HCT116 (cell line): ENCODE measurements at regions not wholly inside any gene's neighbourhood (a gene's known extent, or its start where the extent isn't known, plus 50 kb on each side); places are given as distances from the start of the nearest gene placed in this dataset.

Source experiments
- ATAC-seq: fragments of 200-7000 bp; cut with Tn5 transposase; 2 replicates; pipeline ENCODE4 v1.9.1; 2020; ENCODE audit warnings: mild to moderate bottlenecking, moderate library complexity
- BruUV-seq: library from RNA; stranded (reverse); fragments of 400-500 nt; replicated peaks from 2 replicates; lab custom pipeline; 2021; lab: Mats Ljungman, UMichigan
- CTCF ChIA-PET: fragments of 300-600 bp; sonication (Branson Sonifier 250); formaldehyde crosslinking; loops from one replicate; lab custom pipeline; 2021; ENCODE audit warnings: antibody characterized with exemption; lab: Charles Lee
- POLR2A ChIA-PET: fragments of 300-600, 350-600 bp; sonication (Branson Sonifier 250); formaldehyde crosslinking; loops from one replicate; lab custom pipeline; 2021; ENCODE audit warnings: antibody characterized with exemption; lab: Charles Lee
- RAD21 ChIA-PET, 2 experiments: fragments of 300-600 bp; sonication (Branson Sonifier 250); formaldehyde crosslinking; loops; one replicate each; lab custom pipeline; 2023; ENCODE audit warnings: low total read pairs in 2 of 2; ENCODE audit not compliant: uncharacterized antibody in 2 of 2, unreplicated experiment in 2 of 2, low non-redundant PET in 1 of 2; lab: Charles Lee
- DNase-seq: peaks from one replicate; pipeline ENCODE4 v3.0.0-alpha.2; 2010; ENCODE audit warnings: low read depth, low spot score
- H2AFZ ChIP-seq: fragments of 200-600 bp; shearing (Covaris generic), sonication (generic); 2 replicates; pipeline ENCODE4 v1.6.1; 2017; ENCODE audit warnings: low read depth, mixed run types, mixed read lengths, antibody characterized with exemption, low read length; ENCODE audit not compliant: poor library complexity, severe bottlenecking
- H3K27ac ChIP-seq: 2 replicates; pipeline ENCODE4 v1.5.1; 2012; ENCODE audit warnings: low read depth, low read length
- H3K27me3 ChIP-seq: fragments of 200-600 bp; sonication (generic); 2 replicates; pipeline ENCODE4 v1.6.1; 2016; ENCODE audit warnings: mixed run types, low read length, mixed read lengths; ENCODE audit not compliant: insufficient read depth
- H3K36me3 ChIP-seq, 2 experiments: fragments of 200-500 bp in 1 of 2; fragments of 200-600 bp in 1 of 2; sonication (Bioruptor generic) in 1 of 2; sonication (generic) in 1 of 2; 2 replicates each; pipeline versions ENCODE4 v1.5.1 to v1.6.1; 2014 to 2016; ENCODE audit warnings: low read length in 2 of 2, inconsistent platforms in 1 of 2, mixed read lengths in 1 of 2, mixed run types in 1 of 2; ENCODE audit not compliant: insufficient read depth in 2 of 2, control insufficient read depth in 1 of 2
- H3K4me1 ChIP-seq, 2 experiments: fragments of 200-600 bp in 1 of 2; sonication (generic) in 1 of 2; 2 replicates each; pipeline versions ENCODE4 v1.5.1 to v1.6.1; 2012 to 2017; ENCODE audit warnings: low read length in 2 of 2, inconsistent platforms in 1 of 2, mild to moderate bottlenecking in 1 of 2, mixed read lengths in 1 of 2, mixed run types in 1 of 2, moderate library complexity in 1 of 2; ENCODE audit not compliant: insufficient read depth in 2 of 2, control insufficient read depth in 1 of 2
- H3K4me2 ChIP-seq: fragments of 200-600 bp; sonication (generic); 2 replicates; pipeline ENCODE4 v1.6.1; 2017; ENCODE audit warnings: mixed run types, low read length, mixed read lengths
- H3K4me3 ChIP-seq, 2 experiments: fragments of 200-600 bp in 1 of 2; sonication (generic) in 1 of 2; replicated peaks in 1 of 2; 2 replicates each; pipeline ENCODE4 v1.5.1; 2011 to 2016; ENCODE audit warnings: low read length in 2 of 2, control low read depth in 1 of 2, low read depth in 1 of 2, mild to moderate bottlenecking in 1 of 2, mixed read lengths in 1 of 2, mixed run types in 1 of 2
- H3K79me2 ChIP-seq: fragments of 200-600 bp; sonication (generic); 2 replicates; pipeline ENCODE4 v1.6.1; 2017; ENCODE audit warnings: mild to moderate bottlenecking, mixed run types, low read length, moderate library complexity, mixed read lengths; ENCODE audit not compliant: insufficient read depth
- H3K9ac ChIP-seq: fragments of 200-600 bp; sonication (generic); 2 replicates; pipeline ENCODE4 v1.6.1; 2016; ENCODE audit warnings: low read length, mixed read lengths
- H3K9me2 ChIP-seq: fragments of 200-600 bp; sonication (generic), shearing (Covaris generic); 2 replicates; pipeline ENCODE4 v1.6.1; 2017; ENCODE audit warnings: mixed run types, mild to moderate bottlenecking, moderate library complexity; ENCODE audit not compliant: insufficient read depth
- H3K9me3 ChIP-seq, 2 experiments: fragments of 200-500 bp in 1 of 2; fragments of 200-600 bp in 1 of 2; sonication (Bioruptor generic) in 1 of 2; sonication (generic) in 1 of 2; 2 replicates each; pipeline ENCODE4 v1.6.1; 2014 to 2017; ENCODE audit warnings: low read length in 2 of 2, mixed read lengths in 2 of 2, inconsistent platforms in 1 of 2, low read depth in 1 of 2, mild to moderate bottlenecking in 1 of 2, mixed run types in 1 of 2, moderate library complexity in 1 of 2; ENCODE audit not compliant: control insufficient read depth in 1 of 2, insufficient read depth in 1 of 2
- H4K20me1 ChIP-seq: fragments of 200-600 bp; sonication (generic), shearing (Covaris generic); 2 replicates; pipeline ENCODE4 v1.6.1; 2017; ENCODE audit warnings: mixed run types, mild to moderate bottlenecking, moderate library complexity; ENCODE audit not compliant: insufficient read depth
- ATF3 ChIP-seq: IDR thresholded peaks from 2 replicates; pipeline ENCODE4 v1.6.1; 2012
- CEBPB ChIP-seq: IDR thresholded peaks from 2 replicates; pipeline ENCODE4 v1.6.1; 2012; ENCODE audit warnings: low read depth
- CTCF ChIP-seq, 3 experiments: fragments of 200-600 bp in 1 of 3; sonication (generic) in 1 of 3; IDR thresholded peaks in 2 of 3; conservative IDR thresholded peaks in 1 of 3; 2 replicates each; pipeline ENCODE4 v1.5.1; 2012 to 2017; ENCODE audit warnings: low read depth in 2 of 3, low read length in 2 of 3, antibody characterized with exemption in 1 of 3, borderline replicate concordance in 1 of 3, control low read depth in 1 of 3, mild to moderate bottlenecking in 1 of 3, mixed read lengths in 1 of 3, mixed run types in 1 of 3, moderate library complexity in 1 of 3; ENCODE audit not compliant: insufficient read depth in 1 of 3
- ELF1 ChIP-seq: IDR thresholded peaks from 2 replicates; pipeline ENCODE4 v1.6.1; 2012; ENCODE audit warnings: low read depth, borderline replicate concordance
- EZH2 ChIP-seq: fragments of 200-600 bp; sonication (generic); IDR thresholded peaks from 2 replicates; pipeline ENCODE4 v1.6.1; 2017; ENCODE audit warnings: antibody characterized with exemption, mixed run types
- EZH2phosphoT487 ChIP-seq: fragments of 200-600 bp; IDR thresholded peaks from 2 replicates; pipeline ENCODE4 v1.6.1; 2018; ENCODE audit warnings: antibody characterized with exemption, borderline replicate concordance
- FOSL1 ChIP-seq: IDR thresholded peaks from 2 replicates; pipeline ENCODE4 v1.6.1; 2012; ENCODE audit warnings: low read depth
- JUND ChIP-seq: IDR thresholded peaks from 2 replicates; pipeline ENCODE4 v1.6.1; 2012
- MAX ChIP-seq: IDR thresholded peaks from 2 replicates; pipeline ENCODE4 v1.6.1; 2012
- POLR2A ChIP-seq: IDR thresholded peaks from 2 replicates; pipeline ENCODE4 v1.7.0; 2011; ENCODE audit warnings: borderline replicate concordance; ENCODE audit not compliant: insufficient read depth, insufficient read length; ENCODE audit errors: extremely low read depth
- POLR2AphosphoS5 ChIP-seq: IDR thresholded peaks from 2 replicates; pipeline ENCODE4 v1.6.1; 2011; ENCODE audit warnings: mild to moderate bottlenecking, low read depth, low read length, moderate library complexity
- RAD21 ChIP-seq: IDR thresholded peaks from 2 replicates; pipeline ENCODE4 v1.6.1; 2012; ENCODE audit warnings: low read depth, mild to moderate bottlenecking
- SP1 ChIP-seq: IDR thresholded peaks from 2 replicates; pipeline ENCODE4 v1.6.1; 2012; ENCODE audit warnings: low read depth
- SRF ChIP-seq: IDR thresholded peaks from 2 replicates; pipeline ENCODE4 v1.6.1; 2012; ENCODE audit warnings: low read depth
- TCF7L2 ChIP-seq: IDR thresholded peaks from 2 replicates; pipeline ENCODE4 v1.7.0; 2011; ENCODE audit warnings: borderline replicate concordance, inconsistent platforms; ENCODE audit not compliant: insufficient read depth, insufficient read length; ENCODE audit errors: extremely low read depth
- YY1 ChIP-seq: IDR thresholded peaks from 2 replicates; pipeline ENCODE4 v1.6.1; 2011; ENCODE audit warnings: low read length, low read depth, moderate library complexity, mild to moderate bottlenecking; ENCODE audit not compliant: insufficient replicate concordance; ENCODE audit errors: extremely low read depth
- ZFX ChIP-seq: fragments of 450-650 bp; IDR thresholded peaks from 2 replicates; pipeline ENCODE4 v1.6.1; 2017
- ZNF274 ChIP-seq: fragments of 200-500 bp; sonication (Bioruptor generic); IDR thresholded peaks from 2 replicates; pipeline ENCODE4 v1.6.1; 2014; ENCODE audit warnings: mild to moderate bottlenecking, low read depth, low read length, inconsistent platforms
- intact Hi-C: fragments of 100-400 bp; cut with micrococcal nuclease; formaldehyde crosslinking; loops from 2 replicates; pipeline ENCODE4 v1.10.0; 2022

- no peaks in the 10 kb centered on the region for H4K20me1 ChIP-seq
- no peak overlapping the region for H2AFZ ChIP-seq
- no peaks in the 10 kb centered on the region for H3K9me2 ChIP-seq
- no peaks in the 10 kb centered on the region for H3K4me1 ChIP-seq
- CTCF ChIA-PET, result no interaction called here
- ATAC-seq, result no peak
- BruUV-seq, result no TSS peak
- POLR2A ChIA-PET, result no interaction called here
- H3K4me2 ChIP-seq, result no peak overlapping the region
- no peak overlapping the region for H3K9ac ChIP-seq
- RAD21 ChIA-PET, result no interaction called here
- TF ChIP-seq ATF3, result no peak
- no peak overlapping the region for H3K4me3 ChIP-seq
- H3K27me3 ChIP-seq, result peaks cover 14% of the 10 kb centered on the region
- H3K27ac ChIP-seq, result no peak overlapping the region
- no peaks in the 10 kb centered on the region for H3K9me3 ChIP-seq
- intact Hi-C loops, result no loop called here
- DNase-seq, result no peak
- H3K36me3 ChIP-seq, result no peaks in the 10 kb centered on the region
- no peaks in the 10 kb centered on the region for H3K79me2 ChIP-seq
Measured at GRCh38 chr2:128925631-128926030, 607.0 kb upstream of the HS6ST1 start.

GRCh38 chr2:128930101-128930500 lies 611.4 kb upstream of the HS6ST1 start:
- no peak overlapping the region for H2AFZ ChIP-seq
- H3K27me3 ChIP-seq, result peaks cover 21% of the 10 kb centered on the region
- intact Hi-C loops, result no loop called here
- ATAC-seq (no peak), DNase-seq (no peak)
- no peak overlapping the region for H3K4me2 ChIP-seq
- H3K9ac ChIP-seq, result no peak overlapping the region
- no peaks in the 10 kb centered on the region for H3K4me1 ChIP-seq
- RAD21 ChIA-PET, result no interaction called here
- no TSS peak for BruUV-seq
- POLR2A ChIA-PET, result no interaction called here
- no peaks in the 10 kb centered on the region for H3K9me3 ChIP-seq
- H3K27ac ChIP-seq, result no peak overlapping the region
- no peaks in the 10 kb centered on the region for H3K36me3 ChIP-seq
- H3K79me2 ChIP-seq, result no peaks in the 10 kb centered on the region
- H3K9me2 ChIP-seq, result no peaks in the 10 kb centered on the region
- H3K4me3 ChIP-seq, result no peak overlapping the region
- CTCF ChIA-PET, result no interaction called here
- no peaks in the 10 kb centered on the region for H4K20me1 ChIP-seq
- TF ChIP-seq ELF1 (no peak), SRF (no peak), JUND (no peak), POLR2AphosphoS5 (no peak), CTCF (IDR thresholded peaks at IDR 0.05 in 2 of 3, conservative IDR thresholded peaks at IDR 0.05 in 1 of 3; ENCODE audit: borderline replicate concordance in 1 of 3, insufficient read depth in 1 of 3, low read depth in 2 of 3, low read length in 2 of 3) (no peak), ATF3 (no peak), MAX (no peak), YY1 (no peak), ZNF274 (no peak), FOSL1 (no peak), EZH2 (no peak), SP1 (no peak), TCF7L2 (no peak), EZH2phosphoT487 (no peak), CEBPB (no peak), RAD21 (no peak), POLR2A (no peak), ZFX (no peak)
